Body of pancreas (tissue), 4 donors: ENCODE measurements at regions not wholly inside any gene's neighbourhood (a gene's known extent, or its start where the extent isn't known, plus 50 kb on each side); places are given as distances from the start of the nearest gene placed in this dataset.

Experiments
- CTCF ChIP-seq, 7 experiments: fragments of 450-650 bp in 4 of 7; fragments of 200-600 bp in 3 of 7; sonication (generic) in 3 of 7; IDR thresholded peaks; one replicate each; pipeline ENCODE4 v1.5.1; 2016 to 2019; ENCODE audit warnings: antibody characterized with exemption in 7 of 7
- POLR2A ChIP-seq, 3 donors: fragments of 450-650 bp; IDR thresholded peaks; one replicate each; pipeline ENCODE4 v1.6.1; 2016; ENCODE audit warnings: antibody characterized with exemption in 3 of 3, mild to moderate bottlenecking in 2 of 3

- TF ChIP-seq CTCF (IDR thresholded peaks at IDR 0.05) (no peak), POLR2A (IDR thresholded peaks at IDR 0.05) (no peak)
These were observed 470.0 kb downstream of the GASK1B start for GRCh38 chr4:157702831-157703230.
